ENCODE measurements at regions not wholly inside any gene's neighbourhood (a gene's known extent, or its start where the extent isn't known, plus 50 kb on each side); places are given as distances from the start of the nearest gene placed in this dataset.

DNA sequence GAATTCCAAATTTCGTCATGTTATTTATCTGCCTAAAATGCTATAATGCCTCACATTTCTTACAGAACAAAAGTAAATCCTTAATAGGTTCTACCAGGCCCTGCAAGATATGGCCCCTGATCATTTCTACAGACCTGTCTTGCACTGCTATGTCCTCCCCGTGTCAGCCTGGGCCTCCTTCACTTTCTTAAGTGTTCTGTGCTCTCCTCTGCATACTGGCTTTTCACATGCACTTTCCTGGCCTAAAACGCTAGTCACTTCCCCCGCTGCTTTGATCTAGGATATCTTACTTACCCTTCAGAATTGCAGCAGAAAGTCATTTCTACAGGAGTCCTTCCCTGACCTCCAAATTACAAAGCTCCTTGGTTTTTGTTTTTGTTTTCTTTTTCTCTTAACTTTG lies 551.3 kb downstream of the NSUN3 start:
- TF ChIP-seq, protein P1, sequence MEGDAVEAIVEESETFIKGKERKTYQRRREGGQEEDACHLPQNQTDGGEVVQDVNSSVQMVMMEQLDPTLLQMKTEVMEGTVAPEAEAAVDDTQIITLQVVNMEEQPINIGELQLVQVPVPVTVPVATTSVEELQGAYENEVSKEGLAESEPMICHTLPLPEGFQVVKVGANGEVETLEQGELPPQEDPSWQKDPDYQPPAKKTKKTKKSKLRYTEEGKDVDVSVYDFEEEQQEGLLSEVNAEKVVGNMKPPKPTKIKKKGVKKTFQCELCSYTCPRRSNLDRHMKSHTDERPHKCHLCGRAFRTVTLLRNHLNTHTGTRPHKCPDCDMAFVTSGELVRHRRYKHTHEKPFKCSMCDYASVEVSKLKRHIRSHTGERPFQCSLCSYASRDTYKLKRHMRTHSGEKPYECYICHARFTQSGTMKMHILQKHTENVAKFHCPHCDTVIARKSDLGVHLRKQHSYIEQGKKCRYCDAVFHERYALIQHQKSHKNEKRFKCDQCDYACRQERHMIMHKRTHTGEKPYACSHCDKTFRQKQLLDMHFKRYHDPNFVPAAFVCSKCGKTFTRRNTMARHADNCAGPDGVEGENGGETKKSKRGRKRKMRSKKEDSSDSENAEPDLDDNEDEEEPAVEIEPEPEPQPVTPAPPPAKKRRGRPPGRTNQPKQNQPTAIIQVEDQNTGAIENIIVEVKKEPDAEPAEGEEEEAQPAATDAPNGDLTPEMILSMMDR (IDR thresholded peaks at IDR 0.05; ENCODE audit: poor library complexity, severe bottlenecking): no peak
- TF ChIP-seq POLR2AphosphoS5 (IDR thresholded peaks at IDR 0.05): no peak
- no peak for TF ChIP-seq EZH2 (IDR thresholded peaks at IDR 0.05; ENCODE audit: borderline replicate concordance, insufficient read depth, low read length, poor library complexity, severe bottlenecking)
- TF ChIP-seq EP300 (conservative IDR thresholded peaks at IDR 0.05; ENCODE audit: poor library complexity, severe bottlenecking): no peak
- TF ChIP-seq, protein P2, sequence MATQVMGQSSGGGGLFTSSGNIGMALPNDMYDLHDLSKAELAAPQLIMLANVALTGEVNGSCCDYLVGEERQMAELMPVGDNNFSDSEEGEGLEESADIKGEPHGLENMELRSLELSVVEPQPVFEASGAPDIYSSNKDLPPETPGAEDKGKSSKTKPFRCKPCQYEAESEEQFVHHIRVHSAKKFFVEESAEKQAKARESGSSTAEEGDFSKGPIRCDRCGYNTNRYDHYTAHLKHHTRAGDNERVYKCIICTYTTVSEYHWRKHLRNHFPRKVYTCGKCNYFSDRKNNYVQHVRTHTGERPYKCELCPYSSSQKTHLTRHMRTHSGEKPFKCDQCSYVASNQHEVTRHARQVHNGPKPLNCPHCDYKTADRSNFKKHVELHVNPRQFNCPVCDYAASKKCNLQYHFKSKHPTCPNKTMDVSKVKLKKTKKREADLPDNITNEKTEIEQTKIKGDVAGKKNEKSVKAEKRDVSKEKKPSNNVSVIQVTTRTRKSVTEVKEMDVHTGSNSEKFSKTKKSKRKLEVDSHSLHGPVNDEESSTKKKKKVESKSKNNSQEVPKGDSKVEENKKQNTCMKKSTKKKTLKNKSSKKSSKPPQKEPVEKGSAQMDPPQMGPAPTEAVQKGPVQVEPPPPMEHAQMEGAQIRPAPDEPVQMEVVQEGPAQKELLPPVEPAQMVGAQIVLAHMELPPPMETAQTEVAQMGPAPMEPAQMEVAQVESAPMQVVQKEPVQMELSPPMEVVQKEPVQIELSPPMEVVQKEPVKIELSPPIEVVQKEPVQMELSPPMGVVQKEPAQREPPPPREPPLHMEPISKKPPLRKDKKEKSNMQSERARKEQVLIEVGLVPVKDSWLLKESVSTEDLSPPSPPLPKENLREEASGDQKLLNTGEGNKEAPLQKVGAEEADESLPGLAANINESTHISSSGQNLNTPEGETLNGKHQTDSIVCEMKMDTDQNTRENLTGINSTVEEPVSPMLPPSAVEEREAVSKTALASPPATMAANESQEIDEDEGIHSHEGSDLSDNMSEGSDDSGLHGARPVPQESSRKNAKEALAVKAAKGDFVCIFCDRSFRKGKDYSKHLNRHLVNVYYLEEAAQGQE (IDR thresholded peaks at IDR 0.05; ENCODE audit: borderline replicate concordance): no peak
- TF ChIP-seq RAD21 (conservative IDR thresholded peaks at IDR 0.05): no peak
- no peak for TF ChIP-seq TAF1 (IDR thresholded peaks at IDR 0.05; ENCODE audit: low read depth)
